HEK293 (cell line): ENCODE measurements at regions not wholly inside any gene's neighbourhood (a gene's known extent, or its start where the extent isn't known, plus 50 kb on each side); places are given as distances from the start of the nearest gene placed in this dataset.

Source experiments
- CTCF ChIA-PET: fragments of 350-600 bp; formaldehyde crosslinking; extraction: SDS; loops from one replicate; lab custom pipeline; 2021; ENCODE audit warnings: antibody characterized with exemption; lab: Yijun Ruan, JAX
- POLR2A ChIA-PET: fragments of 300-600 bp; formaldehyde crosslinking; extraction: SDS; loops from one replicate; lab custom pipeline; 2020; ENCODE audit warnings: antibody characterized with exemption, inconsistent platforms; lab: Yijun Ruan, JAX
- H3K27ac ChIP-seq: fragments of 200-500 bp; sonication (Bioruptor generic); 2 replicates; pipeline ENCODE4 v1.5.1; 2014; ENCODE audit warnings: low read depth, low read length, control low read depth, inconsistent platforms; ENCODE audit errors: extremely low read depth
- H3K36me3 ChIP-seq, 2 experiments: fragments of 200-500 bp in 1 of 2; sonication (Bioruptor generic) in 1 of 2; 1 replicate in 1 of 2; 2 replicates in 1 of 2; pipeline ENCODE4 v1.5.1; 2014 to 2017; ENCODE audit warnings: inconsistent platforms in 2 of 2, low read length in 2 of 2; ENCODE audit not compliant: control insufficient read depth in 2 of 2, insufficient read depth in 1 of 2
- H3K4me1 ChIP-seq: fragments of 200-500 bp; sonication (Bioruptor generic); 2 replicates; pipeline ENCODE4 v1.5.1; 2014; ENCODE audit warnings: mild to moderate bottlenecking, low read length, inconsistent platforms; ENCODE audit not compliant: control insufficient read depth, insufficient read depth
- H3K4me3 ChIP-seq: 2 replicates; pipeline ENCODE4 v1.5.1; 2011; ENCODE audit warnings: low read depth, mild to moderate bottlenecking, control low read depth, low read length, moderate library complexity
- H3K9me3 ChIP-seq: fragments of 200-500 bp; sonication (Bioruptor generic); 2 replicates; pipeline ENCODE4 v1.5.1; 2014; ENCODE audit warnings: low read depth, low read length, inconsistent platforms; ENCODE audit not compliant: control insufficient read depth, insufficient read depth
- BCL11B ChIP-seq: fragments of 450-650 bp; formaldehyde crosslinking; IDR thresholded peaks from 2 replicates; pipeline ENCODE4 v1.5.1; 2016; ENCODE audit warnings: low read depth, missing biosample characterization, missing genetic modification characterization
- GLI2 ChIP-seq: fragments of 450-650 bp; formaldehyde crosslinking; IDR thresholded peaks from 2 replicates; pipeline ENCODE4; 2017; ENCODE audit warnings: missing biosample characterization, missing genetic modification characterization, low read depth, borderline replicate concordance
- IKZF3 ChIP-seq: fragments of 450-650 bp; IDR thresholded peaks from 2 replicates; pipeline ENCODE4 v1.5.0; 2018; ENCODE audit warnings: missing biosample characterization, mild to moderate bottlenecking, missing genetic modification characterization, moderate library complexity
- MEIS1 ChIP-seq: sonication (generic); formaldehyde crosslinking; IDR thresholded peaks from 2 replicates; pipeline ENCODE4 v1.8.1; 2022; ENCODE audit warnings: missing genetic modification reagents, mild to moderate bottlenecking, borderline replicate concordance
- ZBTB20 ChIP-seq: fragments of 450-650 bp; formaldehyde crosslinking; IDR thresholded peaks from 2 replicates; pipeline ENCODE4 v1.5.1; 2016; ENCODE audit warnings: missing biosample characterization, missing genetic modification characterization
- ZFP41 ChIP-seq: fragments of 450-650 bp; formaldehyde crosslinking; IDR thresholded peaks from 2 replicates; pipeline ENCODE4 v1.5.1; 2016; ENCODE audit warnings: missing biosample characterization, missing genetic modification characterization, borderline replicate concordance
- ZFP69B ChIP-seq: fragments of 450-650 bp; formaldehyde crosslinking; IDR thresholded peaks from 2 replicates; pipeline ENCODE4 v1.5.1; 2016; ENCODE audit warnings: missing biosample characterization, missing genetic modification characterization
- ZNF10 ChIP-seq: fragments of 450-650 bp; formaldehyde crosslinking; IDR thresholded peaks from 2 replicates; pipeline ENCODE4 v1.5.1; 2017; ENCODE audit warnings: missing biosample characterization, missing genetic modification characterization
- ZNF174 ChIP-seq: fragments of 450-650 bp; formaldehyde crosslinking; IDR thresholded peaks from 2 replicates; pipeline ENCODE4 v1.5.0; 2017; ENCODE audit warnings: missing biosample characterization, mild to moderate bottlenecking, missing genetic modification characterization
- ZNF175 ChIP-seq: fragments of 450-650 bp; formaldehyde crosslinking; IDR thresholded peaks from 2 replicates; pipeline ENCODE4 v1.5.1; 2016; ENCODE audit warnings: missing biosample characterization, missing genetic modification characterization
- ZNF23 ChIP-seq: fragments of 450-650 bp; formaldehyde crosslinking; IDR thresholded peaks from 2 replicates; pipeline ENCODE4 v1.5.1; 2016; ENCODE audit warnings: missing biosample characterization, missing genetic modification characterization, borderline replicate concordance
- ZNF302 ChIP-seq: fragments of 450-650 bp; formaldehyde crosslinking; IDR thresholded peaks from 2 replicates; pipeline ENCODE4 v1.5.1; 2016; ENCODE audit warnings: missing biosample characterization, missing genetic modification characterization, low read depth
- ZNF423 ChIP-seq: fragments of 450-650 bp; formaldehyde crosslinking; IDR thresholded peaks from 2 replicates; pipeline ENCODE4 v1.5.1; 2016; ENCODE audit warnings: missing biosample characterization, missing genetic modification characterization
- ZNF501 ChIP-seq: fragments of 450-650 bp; formaldehyde crosslinking; IDR thresholded peaks from 2 replicates; pipeline ENCODE4 v1.5.1; 2016; ENCODE audit warnings: missing biosample characterization, missing genetic modification characterization
- ZNF529 ChIP-seq: fragments of 450-650 bp; formaldehyde crosslinking; IDR thresholded peaks from 2 replicates; pipeline ENCODE4 v1.5.1; 2017; ENCODE audit warnings: missing genetic modification characterization, missing biosample characterization; ENCODE audit not compliant: insufficient replicate concordance
- ZNF558 ChIP-seq: fragments of 450-650 bp; formaldehyde crosslinking; IDR thresholded peaks from 2 replicates; pipeline ENCODE4 v1.5.1; 2016; ENCODE audit warnings: missing biosample characterization, missing genetic modification characterization
- ZNF580 ChIP-seq: fragments of 450-650 bp; formaldehyde crosslinking; IDR thresholded peaks from 2 replicates; pipeline ENCODE4 v1.5.1; 2016; ENCODE audit warnings: missing biosample characterization, missing genetic modification characterization
- ZNF623 ChIP-seq: fragments of 450-650 bp; formaldehyde crosslinking; IDR thresholded peaks from 2 replicates; pipeline ENCODE4 v1.5.1; 2016; ENCODE audit warnings: missing biosample characterization, missing genetic modification characterization
- ZNF654 ChIP-seq: fragments of 450-650 bp; formaldehyde crosslinking; IDR thresholded peaks from 2 replicates; pipeline ENCODE4 v1.5.1; 2016; ENCODE audit warnings: low read depth, missing biosample characterization, missing genetic modification characterization
- ZNF830 ChIP-seq: fragments of 450-650 bp; IDR thresholded peaks from 2 replicates; pipeline ENCODE4 v1.5.0; 2018; ENCODE audit warnings: missing biosample characterization, missing genetic modification characterization, low read depth, mild to moderate bottlenecking, moderate library complexity
- ZNF837 ChIP-seq: fragments of 450-650 bp; formaldehyde crosslinking; IDR thresholded peaks from 2 replicates; pipeline ENCODE4 v1.5.1; 2016; ENCODE audit warnings: missing biosample characterization, missing genetic modification characterization
- TF ChIP-seq, protein P1 (sequence below): fragments of 450-650 bp; formaldehyde crosslinking; IDR thresholded peaks from 2 replicates; pipeline ENCODE4 v1.5.1; 2017; ENCODE audit warnings: missing biosample characterization, missing genetic modification characterization
- TF ChIP-seq, protein P2 (sequence below): fragments of 450-650 bp; formaldehyde crosslinking; IDR thresholded peaks from 2 replicates; pipeline ENCODE4 v1.5.1; 2016; ENCODE audit warnings: missing biosample characterization, missing genetic modification characterization, borderline replicate concordance

DNA sequence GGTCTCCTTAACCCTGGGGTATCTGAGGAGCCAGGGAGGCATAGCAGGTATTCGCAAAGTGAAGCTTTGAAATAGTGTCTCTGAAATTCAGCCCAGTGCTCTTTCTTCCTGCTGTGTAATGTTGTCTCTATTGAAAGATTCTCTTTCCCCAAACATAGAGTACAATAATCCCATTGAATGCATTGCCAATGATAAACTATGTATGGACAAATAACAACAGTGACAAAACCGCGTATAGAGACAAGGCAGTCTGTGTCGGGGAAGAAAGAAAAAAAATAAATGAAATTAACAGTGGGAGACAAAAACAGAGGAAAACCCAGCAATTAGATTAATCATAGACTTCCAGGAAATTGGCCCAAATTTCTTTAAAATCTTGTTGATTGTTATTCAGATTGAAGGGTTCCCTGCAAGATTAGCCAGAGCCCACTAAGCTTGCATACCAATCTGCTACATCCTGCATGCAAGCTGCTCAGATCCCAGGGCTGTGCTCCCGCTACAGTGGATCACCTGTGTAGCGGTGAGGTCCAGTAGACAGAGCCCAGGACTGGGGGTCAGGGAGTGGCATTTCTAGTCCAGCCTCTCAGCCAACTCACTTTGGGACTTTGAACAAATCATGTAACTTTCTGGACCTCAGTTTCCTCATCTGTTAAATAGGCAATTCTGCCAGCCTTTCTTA, 492.8 kb downstream of the INSC start:
- Histone ChIP-seq H3K4me3 (no peak overlapping the region), H3K9me3 (no peaks in the 10 kb centered on the region), H3K36me3 (no peaks in the 10 kb centered on the region), H3K27ac (no peak overlapping the region), H3K4me1 (no peaks in the 10 kb centered on the region)
- POLR2A ChIA-PET = no interaction called here
- CTCF ChIA-PET = interaction anchor here (0.6 kb wide), 1 partner anchor 151 kb away, joined by 4 read pairs; no protein-coding TSS in a partner anchor
- TF ChIP-seq ZFP69B = no peak
- TF ChIP-seq ZNF558 (tag by site-specific recombination) = no peak
- TF ChIP-seq ZBTB20 (tag by site-specific recombination) = 0 out of 2 replicates have a peak, but pooled peaks have one; percentile 19
- no peak for TF ChIP-seq ZNF837 (tag by site-specific recombination)

DNA sequence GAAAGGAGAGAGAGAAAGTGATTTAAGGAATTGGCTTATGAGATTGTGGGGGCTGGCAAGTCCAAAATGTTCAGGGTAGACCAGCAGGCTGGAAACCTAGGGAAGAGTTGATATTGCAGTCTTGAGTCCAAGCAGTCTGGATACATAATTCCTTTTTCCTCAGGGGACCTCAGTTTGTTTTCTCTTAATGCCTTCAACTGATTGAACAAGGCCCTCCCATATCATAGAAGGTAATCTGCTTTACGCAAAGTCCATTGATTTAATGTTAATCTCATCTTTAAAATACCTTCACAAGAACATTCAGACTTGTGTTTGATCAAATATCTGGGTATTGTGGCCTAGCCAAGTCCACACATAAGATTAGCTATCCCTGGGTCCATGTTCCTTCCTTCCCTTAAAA, 494.7 kb downstream of the INSC start:
- no peaks in the 10 kb centered on the region for H3K9me3 ChIP-seq
- POLR2A ChIA-PET = no interaction called here
- CTCF ChIA-PET = interaction anchor here (0.7 kb wide), 1 partner anchor 20 kb away, joined by 3 read pairs; no protein-coding TSS in a partner anchor
- no peaks in the 10 kb centered on the region for H3K36me3 ChIP-seq
- TF ChIP-seq ZNF10 (tag by site-specific recombination) (peak; percentile 79; the same call in 1 of the 2 replicates), ZFP41 (tag by site-specific recombination) (no peak)
- no peak overlapping the region for H3K4me3 ChIP-seq
- no peak overlapping the region for H3K27ac ChIP-seq
- H3K4me1 ChIP-seq = peaks cover 6% of the 10 kb centered on the region; the same call in 1 of the 2 replicates

DNA sequence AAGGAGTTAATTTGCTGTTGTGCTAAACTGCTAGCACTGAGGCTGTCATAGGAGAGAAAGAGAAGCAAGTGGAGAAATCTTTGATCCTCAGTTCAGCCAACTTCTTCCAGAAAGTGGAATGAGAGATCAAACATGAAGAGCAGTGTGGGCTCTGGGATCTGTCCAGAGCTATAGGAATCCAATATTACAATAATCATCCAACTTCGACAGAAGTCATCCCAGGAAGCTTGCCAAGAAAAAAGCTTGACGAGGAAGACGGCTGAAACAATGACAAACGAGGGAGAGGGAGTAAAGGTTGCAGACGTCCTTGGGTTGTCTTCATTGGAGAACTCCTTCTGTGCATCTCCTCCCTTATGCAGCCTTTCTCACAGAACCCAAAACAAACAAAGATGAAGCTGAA, 496.2 kb downstream of the INSC start:
- H3K9me3 ChIP-seq = no peaks in the 10 kb centered on the region
- H3K4me1 ChIP-seq = peaks cover 6% of the 10 kb centered on the region; the same call in 1 of the 2 replicates
- H3K27ac ChIP-seq = no peak overlapping the region
- H3K36me3 ChIP-seq = no peaks in the 10 kb centered on the region
- CTCF ChIA-PET = interaction anchor here (1.3 kb wide), 1 partner anchor 39 kb away, joined by 4 read pairs; no protein-coding TSS in a partner anchor
- TF ChIP-seq ZNF654 (tag by site-specific recombination) (no peak), ZNF23 (tag by site-specific recombination) (no peak), ZNF830 (tag by site-specific recombination) (no peak), ZNF174 (no peak), ZNF501 (tag by site-specific recombination) (no peak), ZNF175 (no peak), MEIS1 (no peak)
- H3K4me3 ChIP-seq = no peak overlapping the region
- POLR2A ChIA-PET = no interaction called here

- Histone ChIP-seq H3K9me3 (no peaks in the 10 kb centered on the region), H3K36me3 (no peaks in the 10 kb centered on the region), H3K4me1 (peaks cover 6% of the 10 kb centered on the region; the same call in 1 of the 2 replicates), H3K27ac (no peak overlapping the region), H3K4me3 (no peak overlapping the region)
- CTCF ChIA-PET = interaction anchor here (0.7 to 1.3 kb wide), 3 partner anchors 16 to 286 kb away, joined by 3 to 5 read pairs (median 4); no protein-coding TSS in a partner anchor
- POLR2A ChIA-PET = no interaction called here
- TF ChIP-seq ZNF580 (tag by site-specific recombination) (no peak), IKZF3 (peak; percentile 67), BCL11B (tag by site-specific recombination) (no peak; the same call in 1 of the 2 replicates), ZNF529 (tag by site-specific recombination) (no peak), ZNF623 (no peak), ZNF302 (tag by site-specific recombination) (no peak), GLI2 (tag by site-specific recombination) (peak; percentile 27; the same call in 1 of the 2 replicates), ZNF423 (no peak)
- TF ChIP-seq, protein P1, sequence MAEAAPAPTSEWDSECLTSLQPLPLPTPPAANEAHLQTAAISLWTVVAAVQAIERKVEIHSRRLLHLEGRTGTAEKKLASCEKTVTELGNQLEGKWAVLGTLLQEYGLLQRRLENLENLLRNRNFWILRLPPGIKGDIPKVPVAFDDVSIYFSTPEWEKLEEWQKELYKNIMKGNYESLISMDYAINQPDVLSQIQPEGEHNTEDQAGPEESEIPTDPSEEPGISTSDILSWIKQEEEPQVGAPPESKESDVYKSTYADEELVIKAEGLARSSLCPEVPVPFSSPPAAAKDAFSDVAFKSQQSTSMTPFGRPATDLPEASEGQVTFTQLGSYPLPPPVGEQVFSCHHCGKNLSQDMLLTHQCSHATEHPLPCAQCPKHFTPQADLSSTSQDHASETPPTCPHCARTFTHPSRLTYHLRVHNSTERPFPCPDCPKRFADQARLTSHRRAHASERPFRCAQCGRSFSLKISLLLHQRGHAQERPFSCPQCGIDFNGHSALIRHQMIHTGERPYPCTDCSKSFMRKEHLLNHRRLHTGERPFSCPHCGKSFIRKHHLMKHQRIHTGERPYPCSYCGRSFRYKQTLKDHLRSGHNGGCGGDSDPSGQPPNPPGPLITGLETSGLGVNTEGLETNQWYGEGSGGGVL (tag by site-specific recombination) = no peak
- TF ChIP-seq, protein P2, sequence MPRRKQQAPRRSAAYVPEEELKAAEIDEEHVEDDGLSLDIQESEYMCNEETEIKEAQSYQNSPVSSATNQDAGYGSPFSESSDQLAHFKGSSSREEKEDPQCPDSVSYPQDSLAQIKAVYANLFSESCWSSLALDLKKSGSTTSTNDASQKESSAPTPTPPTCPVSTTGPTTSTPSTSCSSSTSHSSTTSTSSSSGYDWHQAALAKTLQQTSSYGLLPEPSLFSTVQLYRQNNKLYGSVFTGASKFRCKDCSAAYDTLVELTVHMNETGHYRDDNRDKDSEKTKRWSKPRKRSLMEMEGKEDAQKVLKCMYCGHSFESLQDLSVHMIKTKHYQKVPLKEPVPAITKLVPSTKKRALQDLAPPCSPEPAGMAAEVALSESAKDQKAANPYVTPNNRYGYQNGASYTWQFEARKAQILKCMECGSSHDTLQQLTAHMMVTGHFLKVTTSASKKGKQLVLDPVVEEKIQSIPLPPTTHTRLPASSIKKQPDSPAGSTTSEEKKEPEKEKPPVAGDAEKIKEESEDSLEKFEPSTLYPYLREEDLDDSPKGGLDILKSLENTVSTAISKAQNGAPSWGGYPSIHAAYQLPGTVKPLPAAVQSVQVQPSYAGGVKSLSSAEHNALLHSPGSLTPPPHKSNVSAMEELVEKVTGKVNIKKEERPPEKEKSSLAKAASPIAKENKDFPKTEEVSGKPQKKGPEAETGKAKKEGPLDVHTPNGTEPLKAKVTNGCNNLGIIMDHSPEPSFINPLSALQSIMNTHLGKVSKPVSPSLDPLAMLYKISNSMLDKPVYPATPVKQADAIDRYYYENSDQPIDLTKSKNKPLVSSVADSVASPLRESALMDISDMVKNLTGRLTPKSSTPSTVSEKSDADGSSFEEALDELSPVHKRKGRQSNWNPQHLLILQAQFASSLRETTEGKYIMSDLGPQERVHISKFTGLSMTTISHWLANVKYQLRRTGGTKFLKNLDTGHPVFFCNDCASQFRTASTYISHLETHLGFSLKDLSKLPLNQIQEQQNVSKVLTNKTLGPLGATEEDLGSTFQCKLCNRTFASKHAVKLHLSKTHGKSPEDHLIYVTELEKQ (tag by site-specific recombination) = no peak
Measured at GRCh38 chr11:15613251-15613650, 498.5 kb downstream of the INSC start.
